ENCODE measurements at regions not wholly inside any gene's neighbourhood (a gene's known extent, or its start where the extent isn't known, plus 50 kb on each side); places are given as distances from the start of the nearest gene placed in this dataset.

DNA sequence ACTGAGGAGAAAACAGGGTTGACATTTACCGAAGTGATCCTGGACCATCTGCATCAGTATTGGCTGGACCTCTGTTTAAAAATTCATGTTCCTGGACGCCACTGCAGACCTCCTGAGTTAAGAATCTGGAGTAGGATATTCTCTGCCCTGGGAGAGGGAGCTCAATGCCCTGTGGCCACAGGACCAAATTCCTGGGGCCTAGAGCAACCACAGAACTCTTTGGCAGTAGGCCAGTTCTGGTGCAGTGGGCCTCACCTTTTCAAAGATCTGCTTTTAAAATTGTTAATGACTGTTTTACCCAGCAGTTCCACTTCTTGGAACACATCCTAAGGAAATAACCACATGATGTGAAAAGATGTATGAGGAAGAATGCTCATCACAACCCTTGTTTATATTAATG, 133.3 kb upstream of the ADPGK start:
- no peak for DNase-seq

DNA sequence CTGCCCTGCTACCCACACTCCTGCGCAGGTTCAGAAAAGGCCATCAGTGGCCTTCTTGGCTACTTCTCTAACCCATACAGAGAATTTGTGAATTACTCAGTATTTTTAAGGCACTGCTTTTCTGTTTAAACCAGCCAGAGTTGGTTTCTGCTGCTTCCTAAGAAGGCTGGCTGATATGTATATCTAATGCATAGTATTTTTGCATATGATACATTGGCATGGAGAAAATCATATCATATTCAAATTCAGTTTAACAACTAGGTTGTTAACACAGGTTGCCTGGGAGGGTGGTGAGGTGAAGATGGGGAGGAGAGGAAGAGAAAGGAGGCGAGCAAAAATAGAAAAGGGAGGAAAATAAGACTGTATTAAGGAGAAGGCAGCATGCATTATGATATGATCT, 132.8 kb upstream of the ADPGK start:
- no peak for DNase-seq

DNA sequence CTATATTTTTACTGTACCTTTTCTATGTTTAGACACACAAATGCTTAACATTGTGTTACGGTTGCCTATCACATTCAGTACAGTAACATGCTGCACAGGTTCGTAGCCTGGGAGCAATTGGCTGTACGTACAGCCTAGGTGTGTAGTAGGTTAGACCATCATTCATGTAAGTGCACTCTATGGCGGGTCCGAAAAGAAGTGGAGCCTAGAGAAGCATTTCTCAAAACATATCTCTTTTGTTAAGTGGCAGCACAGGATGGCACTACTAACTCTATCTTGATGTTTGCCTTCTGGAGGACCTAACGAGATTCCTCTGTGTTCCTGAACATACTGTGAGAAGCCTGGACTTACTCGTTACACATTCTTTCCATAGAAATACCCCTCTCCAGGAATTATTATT, 132.3 kb upstream of the ADPGK start:
- no peak for DNase-seq

GRCh38 chr15:72912996-72913395, 129.4 kb upstream of the ADPGK start:
- DNase-seq, result no peak

DNA sequence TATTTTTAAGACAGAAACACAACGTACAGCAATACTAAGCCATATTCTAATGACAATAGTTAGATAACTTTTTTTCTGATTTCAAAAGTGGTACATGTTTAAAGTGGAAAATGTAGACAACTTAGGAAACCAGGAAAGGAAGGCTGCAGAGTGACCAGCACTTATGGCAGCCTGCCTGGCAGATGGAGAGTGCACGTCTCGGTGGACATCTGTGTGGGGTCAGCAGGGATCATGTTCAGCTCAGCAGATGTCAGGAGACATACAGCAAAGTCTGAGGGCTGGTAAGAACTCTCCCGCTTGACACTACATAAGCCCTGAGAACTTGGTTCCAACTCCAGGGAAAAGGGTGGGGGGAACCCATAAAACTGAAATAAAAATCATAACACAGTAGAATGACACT, 128.6 kb upstream of the ADPGK start:
- DNase-seq, result no peak

- DNase-seq, result no peak
These were observed 128.1 kb upstream of the ADPGK start for GRCh38 chr15:72911626-72912025.

DNA sequence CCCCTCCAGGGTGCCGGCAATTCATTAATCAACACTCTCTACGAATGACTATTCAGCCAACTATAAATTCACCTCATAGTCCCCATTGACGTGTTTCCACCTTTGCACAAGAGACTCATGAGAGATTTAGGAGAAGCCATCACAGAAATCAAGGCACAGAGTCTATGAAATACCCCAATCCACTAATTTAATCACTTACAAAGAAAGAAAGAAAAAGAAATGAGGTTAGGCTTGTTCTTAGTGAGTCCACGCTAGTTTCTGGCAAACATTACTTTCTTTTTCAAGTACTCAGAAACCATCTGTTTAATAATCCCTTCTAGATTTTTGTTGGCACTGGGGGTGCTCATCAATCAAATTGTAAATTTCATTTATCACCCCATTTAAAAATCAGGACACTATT, 125.2 kb upstream of the ADPGK start:
- no peak for DNase-seq

DNA sequence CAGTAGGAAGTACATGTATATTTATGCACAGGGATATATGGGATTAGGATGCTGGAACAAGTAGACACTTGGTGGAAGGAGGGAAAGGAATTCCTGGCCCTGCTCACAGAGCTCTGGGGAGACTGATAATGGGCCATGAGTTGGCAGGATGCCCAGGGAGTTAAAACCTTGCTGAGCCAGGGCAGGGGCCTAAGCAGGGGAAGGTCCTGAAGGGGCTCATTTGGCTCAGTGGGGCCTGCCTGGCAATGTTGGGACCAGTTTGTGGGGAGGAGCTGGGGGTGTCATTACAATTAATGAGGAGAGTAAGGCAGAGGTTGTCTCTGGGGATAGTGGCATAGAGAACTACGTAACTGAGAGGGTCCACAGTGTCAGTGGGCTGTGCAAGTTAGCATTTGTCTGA, 124.2 kb upstream of the ADPGK start:
- no peak for DNase-seq

GRCh38 chr15:72902919-72903260, 119.3 kb upstream of the ADPGK start:
- DNase-seq, result no peak

- DNase-seq, result no peak
These were observed 118.8 kb upstream of the ADPGK start for GRCh38 chr15:72902245-72902918.

DNA sequence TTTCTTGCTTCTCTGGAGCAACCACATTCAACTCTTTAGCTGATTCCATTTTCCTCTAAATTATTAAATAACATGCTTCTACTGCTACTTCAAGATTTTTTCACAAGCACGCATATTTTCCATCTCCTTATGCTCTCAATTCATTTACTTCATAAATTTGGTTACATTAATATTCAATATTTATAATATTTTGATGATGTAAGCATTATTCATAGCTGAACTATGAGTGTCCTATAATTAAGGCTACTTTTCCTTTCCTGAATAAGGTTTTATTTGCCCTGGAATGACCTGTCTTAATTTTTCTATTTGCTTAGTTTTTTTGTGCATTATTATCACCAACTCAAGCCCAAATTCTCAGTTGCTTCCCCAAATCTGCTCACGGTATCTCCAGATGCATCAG, 109.4 kb upstream of the ADPGK start:
- DNase-seq, result no peak

DNA sequence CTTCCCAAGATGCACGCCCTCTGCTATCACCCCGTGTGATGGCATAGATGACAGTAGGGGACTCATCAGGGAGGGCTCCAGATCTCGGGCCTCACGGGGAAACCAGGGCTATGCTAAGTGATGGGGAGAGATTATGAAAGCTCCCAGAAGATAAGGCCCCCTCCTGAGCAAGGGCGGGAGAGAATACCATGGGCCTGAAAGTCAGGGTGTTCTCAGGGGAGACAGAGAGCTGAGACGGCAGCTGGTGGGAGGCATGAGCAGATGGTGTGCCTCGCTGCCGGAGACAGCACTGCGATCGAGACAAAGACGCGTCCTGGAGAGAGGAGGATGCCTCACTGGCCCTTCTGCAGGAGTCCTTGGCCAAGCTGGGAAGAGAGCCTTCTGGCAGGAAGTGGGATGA, 106.5 kb upstream of the ADPGK start:
- no peak for DNase-seq

GRCh38 chr15:72889545-72889944, 106.0 kb upstream of the ADPGK start:
- no peak for DNase-seq

DNA sequence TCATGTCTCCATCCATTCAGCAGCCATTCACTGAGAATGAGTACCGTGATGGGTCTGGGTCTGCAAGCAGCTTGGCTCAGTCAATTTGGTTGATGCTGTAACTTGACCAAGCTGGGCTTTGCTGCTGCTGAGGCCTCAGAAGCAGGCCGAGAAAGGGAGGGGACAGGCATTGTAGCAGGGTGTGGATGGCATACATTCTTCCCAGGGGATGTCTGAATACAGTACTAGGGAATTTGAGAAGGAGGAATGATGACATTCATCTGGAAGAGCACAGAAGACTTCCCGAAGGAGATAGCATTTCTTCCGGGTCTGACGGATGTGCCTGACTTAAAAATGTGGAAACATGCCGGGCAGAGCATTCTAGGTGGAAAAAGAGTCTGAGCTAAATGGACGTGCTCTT, 105.3 kb upstream of the ADPGK start:
- no peak for DNase-seq

DNA sequence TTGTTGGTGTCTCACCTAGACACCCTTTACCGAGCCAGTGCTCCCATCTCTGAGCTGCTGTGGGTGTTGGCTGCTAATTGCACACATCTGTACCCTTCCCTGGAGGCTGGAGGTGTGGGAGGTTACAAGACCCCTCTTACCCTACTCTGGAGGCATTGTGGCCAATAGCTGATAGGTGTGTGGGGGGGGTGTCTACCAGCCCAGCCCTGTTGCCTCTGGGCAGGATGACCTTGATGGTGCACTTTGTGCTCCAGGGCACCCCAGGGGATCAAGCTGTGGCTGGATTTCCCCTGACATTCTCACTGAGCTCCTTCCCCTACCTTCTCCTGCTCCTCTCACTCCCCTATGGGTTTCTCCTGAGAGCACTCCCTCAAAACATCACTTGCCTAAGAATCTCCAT, 104.7 kb upstream of the ADPGK start:
- DNase-seq, result no peak

- DNase-seq, result no peak
These were observed 103.8 kb upstream of the ADPGK start for GRCh38 chr15:72887376-72887775.

- no peak for DNase-seq
These were observed 100.8 kb upstream of the ADPGK start for GRCh38 chr15:72884311-72884710.

DNA sequence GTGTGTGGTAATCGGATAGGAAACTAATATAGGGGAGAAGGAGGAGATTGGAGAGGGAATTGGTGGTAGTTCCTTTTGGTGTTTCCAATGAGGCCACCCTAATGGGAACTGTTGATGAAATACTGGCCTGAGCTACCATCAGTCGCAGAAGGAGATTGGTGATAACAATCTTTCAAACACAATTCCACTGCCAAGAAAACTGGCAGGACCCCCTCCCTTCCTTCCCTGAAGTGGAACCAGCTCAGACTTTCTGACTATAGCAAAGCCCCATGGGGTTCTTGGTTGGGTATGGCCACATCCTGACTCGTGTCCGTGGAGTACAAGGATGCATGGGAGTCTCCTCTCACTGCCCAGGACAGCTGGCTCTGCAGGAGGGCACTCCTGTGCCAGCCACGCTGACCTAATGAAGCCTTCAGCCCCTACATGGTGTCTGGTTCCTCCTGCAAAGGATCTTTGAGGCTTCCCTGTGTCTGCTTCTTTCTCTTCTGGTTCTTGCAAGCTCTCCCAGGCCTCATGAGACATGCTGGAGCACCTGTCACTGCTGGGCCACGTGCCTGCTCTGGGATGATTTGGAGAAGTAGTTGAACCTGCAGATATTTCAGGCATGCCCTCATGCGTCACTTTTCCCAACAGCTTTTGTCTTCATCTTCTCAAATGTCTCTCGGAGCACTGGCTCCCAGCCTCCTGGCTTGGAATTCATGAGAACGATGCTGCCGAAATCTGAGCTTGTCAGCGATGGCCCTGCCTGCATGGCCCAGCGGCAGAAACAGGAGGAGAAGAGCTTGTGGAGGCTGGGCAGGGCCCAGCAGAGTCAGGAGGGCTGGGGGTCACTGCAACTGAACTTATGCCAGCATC, 90.0 kb upstream of the ADPGK start:
- DNase-seq, result no peak

DNA sequence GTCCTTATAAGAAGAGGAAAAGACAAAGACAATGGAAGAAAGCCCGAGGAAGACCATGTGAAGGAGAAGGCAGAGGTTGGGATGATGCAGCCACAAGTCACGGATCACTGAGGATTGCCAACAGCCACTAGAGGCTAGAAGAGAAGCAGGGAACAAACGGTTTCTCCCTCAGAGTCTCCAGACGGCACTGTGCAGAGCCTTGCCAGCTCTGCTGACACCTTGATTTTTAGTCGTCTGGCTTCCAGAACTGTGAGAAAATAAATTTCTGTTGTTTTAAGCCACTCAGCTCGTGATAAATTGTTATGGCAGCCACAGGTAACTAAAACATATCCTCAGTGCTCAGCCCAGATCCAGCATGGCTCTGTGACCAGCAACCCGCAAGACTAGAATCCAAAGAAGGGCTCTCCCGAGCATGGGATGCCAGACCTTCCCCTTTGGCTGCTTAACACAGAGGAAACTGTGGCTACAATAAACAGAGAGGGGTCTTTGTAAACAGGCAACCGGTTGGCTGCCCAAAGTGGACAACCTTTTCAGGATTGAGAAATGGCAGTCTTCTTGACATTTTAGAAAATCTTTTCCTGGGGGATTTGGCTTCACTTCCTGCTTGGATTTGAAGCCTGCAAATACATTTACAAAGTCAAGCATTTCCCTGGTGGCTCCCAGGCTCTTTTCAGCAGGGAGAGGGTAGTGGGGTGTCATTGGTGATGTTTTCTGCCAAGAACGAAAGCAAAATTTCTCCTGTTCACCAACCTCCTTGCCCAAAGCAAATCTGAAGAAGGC, 88.7 kb upstream of the ADPGK start:
- DNase-seq, result no peak

DNA sequence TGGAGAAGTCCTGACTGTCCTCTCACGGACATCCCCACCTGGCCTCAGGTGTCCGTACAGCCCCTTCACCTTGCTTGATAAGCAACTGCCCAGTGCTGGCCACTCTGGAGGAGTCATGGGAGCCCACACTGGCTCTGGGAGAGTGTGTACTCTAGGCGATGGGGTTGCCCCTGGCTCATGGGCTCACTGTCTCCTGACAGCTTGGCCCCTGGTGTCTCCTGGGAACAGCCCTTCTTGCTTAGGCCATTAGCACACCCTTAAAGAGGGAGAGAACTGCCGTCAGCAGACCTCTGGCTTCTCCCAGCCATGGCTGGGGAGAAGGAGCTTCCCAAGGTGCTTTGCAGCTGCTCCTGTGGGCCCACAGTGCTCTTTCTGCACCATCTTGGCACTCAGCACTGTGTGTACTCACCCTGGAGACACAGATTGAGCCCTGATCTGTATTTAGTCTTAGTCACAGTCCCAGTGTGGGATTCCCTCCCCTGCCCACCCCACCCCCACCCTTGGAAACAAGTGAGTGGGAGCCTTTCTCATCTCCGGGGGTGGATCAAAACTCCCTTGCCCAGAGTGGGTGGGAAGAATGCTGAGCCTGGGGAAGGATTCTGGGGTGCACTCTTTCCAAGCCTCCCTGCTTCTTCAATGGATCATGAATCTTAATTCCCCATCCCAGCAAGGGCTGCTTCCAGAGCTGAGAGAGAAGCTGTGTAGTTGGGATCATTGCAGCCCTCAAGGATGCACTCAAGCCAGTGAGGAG, 83.5 kb upstream of the ADPGK start:
- DNase-seq, result no peak

GRCh38 chr15:72866182-72866581, 82.6 kb upstream of the ADPGK start:
- no peak for DNase-seq

DNA sequence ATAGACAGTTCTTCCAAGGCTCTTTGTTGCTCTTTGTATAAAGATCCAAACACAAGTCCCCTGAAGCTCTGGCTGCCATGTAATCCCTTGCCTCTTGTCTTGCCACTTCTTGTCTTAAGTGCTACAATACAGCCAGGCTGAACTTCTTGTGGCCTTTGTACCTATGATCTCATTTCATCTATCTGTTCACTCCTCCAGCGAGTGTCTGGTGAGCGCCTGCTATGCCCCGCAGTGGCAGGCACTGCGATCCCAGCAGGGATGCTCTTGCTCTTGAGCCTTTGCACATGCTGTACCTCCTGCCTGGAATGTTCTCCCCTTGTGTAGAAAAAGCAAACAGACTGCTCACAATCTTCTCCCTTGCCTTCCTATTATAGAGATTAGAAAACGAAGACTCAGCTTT, 81.9 kb upstream of the ADPGK start:
- DNase-seq, result no peak

- no peak for DNase-seq
These were observed 81.1 kb upstream of the ADPGK start for GRCh38 chr15:72864681-72865080.
